ENCODE measurements at regions not wholly inside any gene's neighbourhood (a gene's known extent, or its start where the extent isn't known, plus 50 kb on each side); places are given as distances from the start of the nearest gene placed in this dataset.

DNA sequence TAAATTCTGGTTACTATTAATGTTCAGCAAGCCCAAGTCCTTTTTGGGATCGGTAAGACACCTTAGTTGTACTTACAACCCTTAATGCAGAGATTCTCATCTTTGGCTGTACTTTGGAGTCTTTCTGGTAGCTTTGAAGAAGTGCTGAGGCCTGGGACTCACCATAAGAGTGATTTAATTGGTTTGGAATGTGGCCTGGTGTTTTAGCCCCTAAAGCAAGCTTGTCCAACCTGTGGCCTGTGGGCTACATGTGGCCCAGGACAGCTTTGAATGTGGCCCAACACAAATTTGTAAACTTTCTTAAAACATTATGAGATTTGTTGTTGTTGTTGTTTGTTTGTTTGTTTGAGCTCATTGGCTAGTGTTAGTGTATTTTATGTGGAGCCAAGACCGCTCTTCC, 215.3 kb downstream of the ZIC5 start:
- no peak for TF ChIP-seq POLR2A (IDR thresholded peaks at IDR 0.05)
- TF ChIP-seq, protein P1, sequence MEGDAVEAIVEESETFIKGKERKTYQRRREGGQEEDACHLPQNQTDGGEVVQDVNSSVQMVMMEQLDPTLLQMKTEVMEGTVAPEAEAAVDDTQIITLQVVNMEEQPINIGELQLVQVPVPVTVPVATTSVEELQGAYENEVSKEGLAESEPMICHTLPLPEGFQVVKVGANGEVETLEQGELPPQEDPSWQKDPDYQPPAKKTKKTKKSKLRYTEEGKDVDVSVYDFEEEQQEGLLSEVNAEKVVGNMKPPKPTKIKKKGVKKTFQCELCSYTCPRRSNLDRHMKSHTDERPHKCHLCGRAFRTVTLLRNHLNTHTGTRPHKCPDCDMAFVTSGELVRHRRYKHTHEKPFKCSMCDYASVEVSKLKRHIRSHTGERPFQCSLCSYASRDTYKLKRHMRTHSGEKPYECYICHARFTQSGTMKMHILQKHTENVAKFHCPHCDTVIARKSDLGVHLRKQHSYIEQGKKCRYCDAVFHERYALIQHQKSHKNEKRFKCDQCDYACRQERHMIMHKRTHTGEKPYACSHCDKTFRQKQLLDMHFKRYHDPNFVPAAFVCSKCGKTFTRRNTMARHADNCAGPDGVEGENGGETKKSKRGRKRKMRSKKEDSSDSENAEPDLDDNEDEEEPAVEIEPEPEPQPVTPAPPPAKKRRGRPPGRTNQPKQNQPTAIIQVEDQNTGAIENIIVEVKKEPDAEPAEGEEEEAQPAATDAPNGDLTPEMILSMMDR (IDR thresholded peaks at IDR 0.05), result no peak

All from Peyer's patch (tissue), 4 donors.